GM18868 (cell line): ENCODE measurements at regions not wholly inside any gene's neighbourhood (a gene's known extent, or its start where the extent isn't known, plus 50 kb on each side); places are given as distances from the start of the nearest gene placed in this dataset.

Experiments
- ATAC-seq: cut with Tn5 transposase; IDR thresholded peaks from one replicate; pipeline ENCODE4 v1.9.1; 2021; ENCODE audit warnings: mild to moderate bottlenecking, moderate library complexity; ENCODE audit not compliant: unreplicated experiment

GRCh38 chr3:194738254-194739093 is 52.8 kb downstream of the FAM43A start:
- ATAC-seq = no peak

GRCh38 chr3:194739498-194740284 is 54.0 kb downstream of the FAM43A start:
- no peak for ATAC-seq

GRCh38 chr3:194740859-194741491 is 55.3 kb downstream of the FAM43A start:
- ATAC-seq = no peak

- ATAC-seq = no peak
These were observed 56.2 kb downstream of the FAM43A start for GRCh38 chr3:194741916-194742315.

GRCh38 chr3:194744826-194745225 is 59.1 kb downstream of the FAM43A start:
- no peak for ATAC-seq

GRCh38 chr3:194745422-194746184 is 59.9 kb downstream of the FAM43A start:
- ATAC-seq = no peak

- ATAC-seq = no peak
These were observed 62.5 kb downstream of the FAM43A start for GRCh38 chr3:194748225-194748624.

GRCh38 chr3:194749631-194750490 is 64.2 kb downstream of the FAM43A start:
- no peak for ATAC-seq

- ATAC-seq = no peak
These were observed 64.8 kb downstream of the FAM43A start for GRCh38 chr3:194750491-194750828.

- ATAC-seq = no peak
These were observed 70.2 kb downstream of the FAM43A start for GRCh38 chr3:194755671-194756459.

GRCh38 chr3:194756460-194756779 is 70.7 kb downstream of the FAM43A start:
- no peak for ATAC-seq

GRCh38 chr3:194756791-194757325 is 71.2 kb downstream of the FAM43A start:
- ATAC-seq = no peak

GRCh38 chr3:194757647-194758061 is 72.0 kb downstream of the FAM43A start:
- no peak for ATAC-seq

- no peak for ATAC-seq
These were observed 73.0 kb downstream of the FAM43A start for GRCh38 chr3:194758716-194759115.

- no peak for ATAC-seq
These were observed 74.9 kb downstream of the FAM43A start for GRCh38 chr3:194760494-194761137.

GRCh38 chr3:194761384-194761783 is 75.7 kb downstream of the FAM43A start:
- no peak for ATAC-seq

GRCh38 chr3:194766845-194767244 is 81.2 kb downstream of the FAM43A start:
- ATAC-seq = no peak

- no peak for ATAC-seq
These were observed 81.9 kb downstream of the FAM43A start for GRCh38 chr3:194767446-194768207.
